SK-N-SH (cell line): ENCODE measurements at regions not wholly inside any gene's neighbourhood (a gene's known extent, or its start where the extent isn't known, plus 50 kb on each side); places are given as distances from the start of the nearest gene placed in this dataset.

Experiments used
- CTCF ChIA-PET: fragments of 300-600, 350-600 bp; formaldehyde crosslinking; extraction: SDS; loops from one replicate; lab custom pipeline; 2021; lab: Yijun Ruan, JAX
- POLR2A ChIA-PET: fragments of 350-600 bp; sonication (Branson Sonifier 250); formaldehyde crosslinking; extraction: SDS; loops from one replicate; lab custom pipeline; 2020; ENCODE audit warnings: antibody characterized with exemption, inconsistent platforms; lab: Yijun Ruan, JAX
- DNase-seq: peaks from one replicate; pipeline ENCODE4 v3.0.0; 2012
- H2AFZ ChIP-seq: fragments of 200-600 bp; sonication (generic); 2 replicates; pipeline ENCODE4 v1.8.1; 2016; ENCODE audit warnings: antibody characterized with exemption, mild to moderate bottlenecking, low read depth
- H3F3A ChIP-seq: fragments of 200-600 bp; sonication (generic); replicated peaks from 2 replicates; pipeline ENCODE3; 2016; ENCODE audit warnings: antibody characterized with exemption, mild to moderate bottlenecking; ENCODE audit not compliant: insufficient read depth
- H3K27ac ChIP-seq, 2 experiments: fragments of 200-500 bp in 1 of 2; fragments of 200-600 bp in 1 of 2; sonication (Bioruptor generic) in 1 of 2; sonication (generic), shearing (Covaris generic) in 1 of 2; 2 replicates each; pipeline versions ENCODE4 v1.5.1 to v1.6.1; 2014 to 2016; ENCODE audit warnings: low read depth in 2 of 2, inconsistent platforms in 1 of 2, low read length in 1 of 2, mild to moderate bottlenecking in 1 of 2, mixed read lengths in 1 of 2
- H3K27me3 ChIP-seq: fragments of 200-600 bp; sonication (generic), shearing (Covaris generic); 2 replicates; pipeline ENCODE4 v1.6.1; 2016; ENCODE audit warnings: mixed run types; ENCODE audit not compliant: insufficient read depth
- H3K36me3 ChIP-seq, 2 experiments: fragments of 200-500 bp in 1 of 2; fragments of 200-600 bp in 1 of 2; sonication (Bioruptor generic) in 1 of 2; sonication (generic) in 1 of 2; replicated peaks in 1 of 2; 2 replicates each; pipeline versions ENCODE3 to v1.5.1; 2014 to 2016; ENCODE audit warnings: low read length in 1 of 2, mild to moderate bottlenecking in 1 of 2; ENCODE audit not compliant: insufficient read depth in 2 of 2, control insufficient read depth in 1 of 2
- H3K4me1 ChIP-seq, 2 experiments: fragments of 200-500 bp in 1 of 2; fragments of 200-600 bp in 1 of 2; sonication (Bioruptor generic) in 1 of 2; sonication (generic), shearing (Covaris generic) in 1 of 2; 2 replicates each; pipeline versions ENCODE4 v1.5.1 to v1.6.1; 2014 to 2016; ENCODE audit warnings: low read depth in 1 of 2, low read length in 1 of 2, mixed run types in 1 of 2; ENCODE audit not compliant: insufficient read depth in 2 of 2, control insufficient read depth in 1 of 2
- H3K4me2 ChIP-seq: fragments of 200-600 bp; sonication (generic), shearing (Covaris generic); 2 replicates; pipeline ENCODE4 v1.6.1; 2017; ENCODE audit warnings: mixed run types
- H3K4me3 ChIP-seq, 2 experiments: fragments of 200-500 bp in 1 of 2; fragments of 200-600 bp in 1 of 2; sonication (Bioruptor generic) in 1 of 2; sonication (generic), shearing (Covaris generic) in 1 of 2; 2 replicates each; pipeline versions ENCODE4 v1.5.1 to v1.8.1; 2014 to 2016; ENCODE audit warnings: low read depth in 2 of 2, inconsistent platforms in 1 of 2, low read length in 1 of 2, mild to moderate bottlenecking in 1 of 2, mixed read lengths in 1 of 2, moderate library complexity in 1 of 2
- H3K79me2 ChIP-seq: fragments of 200-600 bp; sonication (generic); 2 replicates; pipeline ENCODE4 v1.8.1; 2017; ENCODE audit warnings: mild to moderate bottlenecking; ENCODE audit not compliant: insufficient read depth
- H3K9ac ChIP-seq: fragments of 200-600 bp; sonication (generic); 2 replicates; pipeline ENCODE4 v1.6.1; 2017; ENCODE audit warnings: mixed run types
- H3K9me2 ChIP-seq: fragments of 200-600 bp; sonication (generic); 2 replicates; pipeline ENCODE4 v1.6.1; 2017; ENCODE audit warnings: mixed run types
- H3K9me3 ChIP-seq: fragments of 200-600 bp; sonication (generic); 2 replicates; pipeline ENCODE4 v1.6.1; 2017; ENCODE audit warnings: mixed run types, mild to moderate bottlenecking, moderate library complexity
- H4K20me1 ChIP-seq: fragments of 200-600 bp; sonication (generic); 2 replicates; pipeline ENCODE4 v1.6.1; 2017; ENCODE audit warnings: mild to moderate bottlenecking, mixed run types; ENCODE audit not compliant: insufficient read depth
- FOSL2 ChIP-seq: IDR thresholded peaks from 2 replicates; pipeline ENCODE4 v1.4.0; 2012; ENCODE audit warnings: low read depth, mild to moderate bottlenecking, moderate library complexity, borderline replicate concordance
- FOXJ3 ChIP-seq: sonication (generic); formaldehyde crosslinking; IDR thresholded peaks from 2 replicates; pipeline ENCODE4 v1.5.1; 2020; ENCODE audit warnings: mild to moderate bottlenecking, missing genetic modification reagents
- FOXM1 ChIP-seq: IDR thresholded peaks from 2 replicates; pipeline ENCODE4 v1.4.0; 2012; ENCODE audit warnings: low read depth, mild to moderate bottlenecking
- JUND ChIP-seq: IDR thresholded peaks from 2 replicates; pipeline ENCODE4 v1.4.0; 2012
- NFIC ChIP-seq: IDR thresholded peaks from 2 replicates; pipeline ENCODE4 v1.4.0; 2012; ENCODE audit warnings: borderline replicate concordance
- RAD21 ChIP-seq: IDR thresholded peaks from 2 replicates; pipeline ENCODE4 v1.6.1; 2012; ENCODE audit warnings: mild to moderate bottlenecking, low read length
- SIN3A ChIP-seq: IDR thresholded peaks from 2 replicates; pipeline ENCODE4 v1.6.1; 2012; ENCODE audit warnings: low read depth, mild to moderate bottlenecking, low read length, moderate library complexity, borderline replicate concordance
- SMC3 ChIP-seq: IDR thresholded peaks from 2 replicates; pipeline ENCODE4 v1.6.1; 2012; ENCODE audit warnings: low read depth, low read length, improper control_type of control experiment
- TAF1 ChIP-seq: IDR thresholded peaks from 2 replicates; pipeline ENCODE4 v1.6.1; 2012; ENCODE audit warnings: low read depth, mild to moderate bottlenecking, low read length, moderate library complexity, borderline replicate concordance
- YY1 ChIP-seq: IDR thresholded peaks from 2 replicates; pipeline ENCODE4 v1.4.0; 2012; ENCODE audit warnings: low read depth, mild to moderate bottlenecking
- WGBS: methylation state at CpG from one replicate; pipeline ENCODE4 v1.1.6; 2017; ENCODE audit warnings: low lambda C conversion rate; 5-methylcytosine and 5-hydroxymethylcytosine counted together
- TF ChIP-seq, protein P1 (sequence below): IDR thresholded peaks from 2 replicates; pipeline ENCODE4 v1.6.1; 2012; ENCODE audit warnings: mild to moderate bottlenecking, low read depth, low read length, moderate library complexity
- TF ChIP-seq, protein P2 (sequence below): fragments of 150-350 bp; IDR thresholded peaks from 2 replicates; pipeline ENCODE4 v1.6.1; 2017; ENCODE audit warnings: antibody characterized with exemption, low read length, low read depth, borderline replicate concordance
- TF ChIP-seq, protein P3 (sequence below): fragments of 150-350 bp; IDR thresholded peaks from 2 replicates; pipeline ENCODE4 v1.6.1; 2016; ENCODE audit warnings: mild to moderate bottlenecking, low read depth, low read length

DNA sequence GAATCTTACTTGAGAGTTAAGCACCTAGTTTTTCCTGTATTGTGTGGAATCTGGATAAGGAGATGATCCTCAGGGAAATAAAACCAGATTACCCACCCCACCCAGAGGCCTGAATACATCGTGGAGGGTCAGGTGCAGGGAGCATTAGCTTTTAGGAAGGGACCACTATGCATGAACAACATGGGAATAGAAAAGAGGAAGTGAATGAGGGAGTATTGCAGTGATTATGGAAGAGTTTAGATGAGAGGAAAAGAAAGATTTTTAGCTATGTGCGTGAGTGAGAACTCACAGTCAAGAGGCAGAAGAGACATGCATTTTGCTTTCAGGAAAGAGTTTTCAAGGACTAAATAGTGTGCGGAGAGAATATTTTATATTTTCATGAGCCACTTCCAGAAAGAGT lies 222.3 kb upstream of the S100G start:
- H3K9me2 ChIP-seq = no peaks in the 10 kb centered on the region
- H3K9ac ChIP-seq = no peak overlapping the region
- 57% methylated on average over 3 of the region's 3 CpGs for WGBS
- CTCF ChIA-PET = interaction anchor here (1.5 to 1.9 kb wide), 3 partner anchors 9 to 17 kb away, joined by 4 to 8 read pairs (median 8); no protein-coding TSS in a partner anchor
- no peak for DNase-seq
- H4K20me1 ChIP-seq = no peaks in the 10 kb centered on the region
- POLR2A ChIA-PET = no interaction called here
- no peaks in the 10 kb centered on the region for H3K36me3 ChIP-seq
- no peaks in the 10 kb centered on the region for H3F3A ChIP-seq
- no peak for TF ChIP-seq FOXJ3 (CRISPR knock-in tag)
- no peak for TF ChIP-seq FOSL2
- no peaks in the 10 kb centered on the region for H3K79me2 ChIP-seq
- H3K4me3 ChIP-seq = no peak overlapping the region
- H3K27me3 ChIP-seq = no peaks in the 10 kb centered on the region
- no peak overlapping the region for H3K4me2 ChIP-seq
- no peak overlapping the region for H3K27ac ChIP-seq
- H2AFZ ChIP-seq = no peak overlapping the region
- H3K4me1 ChIP-seq = no peaks in the 10 kb centered on the region
- no peaks in the 10 kb centered on the region for H3K9me3 ChIP-seq

DNA sequence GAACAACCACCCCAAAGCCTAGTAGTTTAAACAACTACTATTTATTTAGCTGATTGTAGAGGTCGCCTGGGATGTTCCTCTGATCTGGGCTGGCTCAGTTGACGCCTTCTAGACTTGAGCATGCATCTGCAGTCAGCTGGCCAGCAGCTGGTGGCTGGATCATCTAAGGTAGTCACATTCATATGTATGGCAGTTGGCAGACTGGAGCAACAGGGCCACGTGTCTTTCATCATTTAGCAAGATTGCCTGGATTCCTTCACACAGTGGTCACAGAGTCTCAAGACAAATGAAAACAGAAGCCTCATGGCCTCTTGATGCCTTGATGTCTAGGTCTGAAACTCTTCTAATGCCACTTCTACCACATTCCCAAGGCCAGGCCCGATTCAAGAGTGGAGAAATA lies 220.6 kb upstream of the S100G start:
- Histone ChIP-seq H2AFZ (no peak overlapping the region), H3K4me3 (no peak overlapping the region), H3K9ac (no peak overlapping the region), H3K27me3 (no peaks in the 10 kb centered on the region), H3K79me2 (no peaks in the 10 kb centered on the region), H3K27ac (no peak overlapping the region), H3K9me2 (no peaks in the 10 kb centered on the region), H3F3A (no peaks in the 10 kb centered on the region), H3K4me1 (no peaks in the 10 kb centered on the region), H4K20me1 (no peaks in the 10 kb centered on the region), H3K9me3 (no peaks in the 10 kb centered on the region), H3K4me2 (no peak overlapping the region), H3K36me3 (no peaks in the 10 kb centered on the region)
- DNase-seq = no peak
- TF ChIP-seq FOXM1 (no peak), NFIC (no peak), SMC3 (no peak), JUND (no peak), RAD21 (no peak), SIN3A (no peak), TAF1 (no peak), YY1 (no peak)
- TF ChIP-seq, protein P1, sequence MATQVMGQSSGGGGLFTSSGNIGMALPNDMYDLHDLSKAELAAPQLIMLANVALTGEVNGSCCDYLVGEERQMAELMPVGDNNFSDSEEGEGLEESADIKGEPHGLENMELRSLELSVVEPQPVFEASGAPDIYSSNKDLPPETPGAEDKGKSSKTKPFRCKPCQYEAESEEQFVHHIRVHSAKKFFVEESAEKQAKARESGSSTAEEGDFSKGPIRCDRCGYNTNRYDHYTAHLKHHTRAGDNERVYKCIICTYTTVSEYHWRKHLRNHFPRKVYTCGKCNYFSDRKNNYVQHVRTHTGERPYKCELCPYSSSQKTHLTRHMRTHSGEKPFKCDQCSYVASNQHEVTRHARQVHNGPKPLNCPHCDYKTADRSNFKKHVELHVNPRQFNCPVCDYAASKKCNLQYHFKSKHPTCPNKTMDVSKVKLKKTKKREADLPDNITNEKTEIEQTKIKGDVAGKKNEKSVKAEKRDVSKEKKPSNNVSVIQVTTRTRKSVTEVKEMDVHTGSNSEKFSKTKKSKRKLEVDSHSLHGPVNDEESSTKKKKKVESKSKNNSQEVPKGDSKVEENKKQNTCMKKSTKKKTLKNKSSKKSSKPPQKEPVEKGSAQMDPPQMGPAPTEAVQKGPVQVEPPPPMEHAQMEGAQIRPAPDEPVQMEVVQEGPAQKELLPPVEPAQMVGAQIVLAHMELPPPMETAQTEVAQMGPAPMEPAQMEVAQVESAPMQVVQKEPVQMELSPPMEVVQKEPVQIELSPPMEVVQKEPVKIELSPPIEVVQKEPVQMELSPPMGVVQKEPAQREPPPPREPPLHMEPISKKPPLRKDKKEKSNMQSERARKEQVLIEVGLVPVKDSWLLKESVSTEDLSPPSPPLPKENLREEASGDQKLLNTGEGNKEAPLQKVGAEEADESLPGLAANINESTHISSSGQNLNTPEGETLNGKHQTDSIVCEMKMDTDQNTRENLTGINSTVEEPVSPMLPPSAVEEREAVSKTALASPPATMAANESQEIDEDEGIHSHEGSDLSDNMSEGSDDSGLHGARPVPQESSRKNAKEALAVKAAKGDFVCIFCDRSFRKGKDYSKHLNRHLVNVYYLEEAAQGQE = no peak
- TF ChIP-seq, protein P2, sequence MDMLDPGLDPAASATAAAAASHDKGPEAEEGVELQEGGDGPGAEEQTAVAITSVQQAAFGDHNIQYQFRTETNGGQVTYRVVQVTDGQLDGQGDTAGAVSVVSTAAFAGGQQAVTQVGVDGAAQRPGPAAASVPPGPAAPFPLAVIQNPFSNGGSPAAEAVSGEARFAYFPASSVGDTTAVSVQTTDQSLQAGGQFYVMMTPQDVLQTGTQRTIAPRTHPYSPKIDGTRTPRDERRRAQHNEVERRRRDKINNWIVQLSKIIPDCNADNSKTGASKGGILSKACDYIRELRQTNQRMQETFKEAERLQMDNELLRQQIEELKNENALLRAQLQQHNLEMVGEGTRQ = no peak
- TF ChIP-seq, protein P3, sequence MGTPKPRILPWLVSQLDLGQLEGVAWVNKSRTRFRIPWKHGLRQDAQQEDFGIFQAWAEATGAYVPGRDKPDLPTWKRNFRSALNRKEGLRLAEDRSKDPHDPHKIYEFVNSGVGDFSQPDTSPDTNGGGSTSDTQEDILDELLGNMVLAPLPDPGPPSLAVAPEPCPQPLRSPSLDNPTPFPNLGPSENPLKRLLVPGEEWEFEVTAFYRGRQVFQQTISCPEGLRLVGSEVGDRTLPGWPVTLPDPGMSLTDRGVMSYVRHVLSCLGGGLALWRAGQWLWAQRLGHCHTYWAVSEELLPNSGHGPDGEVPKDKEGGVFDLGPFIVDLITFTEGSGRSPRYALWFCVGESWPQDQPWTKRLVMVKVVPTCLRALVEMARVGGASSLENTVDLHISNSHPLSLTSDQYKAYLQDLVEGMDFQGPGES = no peak
- ChIA-PET POLR2A (no interaction called here), CTCF (interaction anchor here (1.5 to 1.8 kb wide), 2 partner anchors 14 to 241 kb away, joined by 4 read pairs; no protein-coding TSS in a partner anchor)
- 44% methylated on average over 4 of the region's 4 CpGs for WGBS
